IMR-90 (cell line): ENCODE measurements at regions not wholly inside any gene's neighbourhood (a gene's known extent, or its start where the extent isn't known, plus 50 kb on each side); places are given as distances from the start of the nearest gene placed in this dataset.

Experiments
- ATAC-seq: fragments of 200-7000 bp; cut with Tn5 transposase; 2 replicates; pipeline ENCODE4 v1.9.1; 2020; ENCODE audit warnings: low read depth, mild to moderate bottlenecking, moderate library complexity
- BruUV-seq: library from RNA; stranded (reverse); fragments of 400-500 nt; replicated peaks from 2 replicates; lab custom pipeline; 2021; lab: Mats Ljungman, UMichigan
- CTCF ChIA-PET: fragments of 300-600 bp; formaldehyde crosslinking; extraction: SDS; loops from one replicate; lab custom pipeline; 2021; ENCODE audit warnings: antibody characterized with exemption; lab: Yijun Ruan, JAX
- POLR2A ChIA-PET: fragments of 300-600 bp; sonication (Branson Sonifier 250); formaldehyde crosslinking; loops from one replicate; lab custom pipeline; 2022; ENCODE audit warnings: antibody characterized with exemption; ENCODE audit not compliant: unreplicated experiment; lab: Charles Lee
- DNase-seq: peaks from one replicate; pipeline ENCODE4 v3.0.0; 2013
- H2AFZ ChIP-seq: replicated peaks from 2 replicates; pipeline ENCODE3; 2013; ENCODE audit warnings: low read length, mild to moderate bottlenecking; ENCODE audit not compliant: poor library complexity
- H2AK5ac ChIP-seq: 2 replicates; pipeline ENCODE4 v1.6.1; 2013; ENCODE audit warnings: low read depth, low read length, inconsistent platforms
- H2AK9ac ChIP-seq: replicated peaks from 2 replicates; pipeline ENCODE3; 2013; ENCODE audit warnings: mild to moderate bottlenecking, low read depth, low read length, moderate library complexity; ENCODE audit not compliant: poor library complexity
- H2BK120ac ChIP-seq: 2 replicates; pipeline ENCODE4 v1.6.1; 2013; ENCODE audit warnings: low read depth, low read length, inconsistent platforms
- H2BK15ac ChIP-seq: 3 replicates; pipeline ENCODE4 v1.6.1; 2013; ENCODE audit warnings: low read depth, low read length, inconsistent platforms
- H2BK20ac ChIP-seq: 2 replicates; pipeline ENCODE4 v1.6.1; 2013; ENCODE audit warnings: low read depth, mild to moderate bottlenecking, inconsistent platforms, low read length, moderate library complexity
- H2BK5ac ChIP-seq: 2 replicates; pipeline ENCODE4 v1.6.1; 2013; ENCODE audit warnings: mild to moderate bottlenecking, low read depth, low read length, inconsistent platforms; ENCODE audit not compliant: poor library complexity, severe bottlenecking
- H3K14ac ChIP-seq: replicated peaks from 2 replicates; pipeline ENCODE4 v1.6.1; 2013; ENCODE audit warnings: low read depth, low read length, inconsistent platforms
- H3K18ac ChIP-seq: 2 replicates; pipeline ENCODE4 v1.6.1; 2013; ENCODE audit warnings: low read depth, low read length, control low read depth
- H3K23ac ChIP-seq: 2 replicates; pipeline ENCODE4 v1.6.1; 2013; ENCODE audit warnings: low read depth, low read length, inconsistent platforms
- H3K27ac ChIP-seq: 2 replicates; pipeline ENCODE4 v1.5.1; 2013; ENCODE audit warnings: mild to moderate bottlenecking, control low read depth, low read length; ENCODE audit not compliant: insufficient read depth
- H3K27me3 ChIP-seq: 2 replicates; pipeline ENCODE4 v1.6.1; 2013; ENCODE audit warnings: low read length; ENCODE audit not compliant: control insufficient read depth, insufficient read depth
- H3K36me3 ChIP-seq: 2 replicates; pipeline ENCODE4 v1.6.1; 2013; ENCODE audit warnings: low read length, mixed read lengths; ENCODE audit not compliant: control insufficient read depth, insufficient read depth
- H3K4ac ChIP-seq: 2 replicates; pipeline ENCODE4 v1.6.1; 2013; ENCODE audit warnings: low read depth, low read length, inconsistent platforms
- H3K4me1 ChIP-seq: 2 replicates; pipeline ENCODE4 v1.6.1; 2013; ENCODE audit warnings: low read length, mixed read lengths; ENCODE audit not compliant: control insufficient read depth, insufficient read depth
- H3K4me2 ChIP-seq: 2 replicates; pipeline ENCODE4 v1.6.1; 2013; ENCODE audit warnings: low read depth, mild to moderate bottlenecking, control low read depth, low read length, moderate library complexity
- H3K4me3 ChIP-seq: 2 replicates; pipeline ENCODE4 v1.5.1; 2013; ENCODE audit warnings: low read depth, mild to moderate bottlenecking, control low read depth, low read length, moderate library complexity; ENCODE audit not compliant: insufficient read depth
- H3K56ac ChIP-seq: 2 replicates; pipeline ENCODE4 v1.6.1; 2013; ENCODE audit warnings: low read length, inconsistent platforms; ENCODE audit not compliant: insufficient read depth; ENCODE audit errors: extremely low read depth
- H3K79me1 ChIP-seq, 2 experiments: 2 replicates each; pipeline ENCODE4 v1.6.1; 2013; ENCODE audit warnings: low read length in 2 of 2, inconsistent platforms in 1 of 2, low read depth in 1 of 2
- H3K9ac ChIP-seq: 2 replicates; pipeline ENCODE4 v1.6.1; 2013; ENCODE audit warnings: low read depth, low read length, control low read depth
- H3K9me1 ChIP-seq: 2 replicates; pipeline ENCODE4 v1.6.1; 2013; ENCODE audit warnings: low read length, inconsistent platforms; ENCODE audit not compliant: insufficient read depth
- H3K9me3 ChIP-seq: 2 replicates; pipeline ENCODE4 v1.6.1; 2013; ENCODE audit warnings: low read length; ENCODE audit not compliant: control insufficient read depth, insufficient read depth
- H4K20me1 ChIP-seq: 2 replicates; pipeline ENCODE4 v1.6.1; 2013; ENCODE audit warnings: low read length, inconsistent platforms; ENCODE audit not compliant: insufficient read depth
- H4K5ac ChIP-seq: 2 replicates; pipeline ENCODE4 v1.6.1; 2013; ENCODE audit warnings: mild to moderate bottlenecking, low read depth, low read length, control low read depth
- H4K8ac ChIP-seq, 2 experiments: 2 replicates each; pipeline ENCODE4 v1.6.1; 2013; ENCODE audit warnings: low read depth in 2 of 2, low read length in 2 of 2, control low read depth in 1 of 2, inconsistent platforms in 1 of 2
- H4K91ac ChIP-seq: 2 replicates; pipeline ENCODE4 v1.6.1; 2013; ENCODE audit warnings: low read depth, low read length, inconsistent platforms; ENCODE audit not compliant: insufficient read depth
- BHLHE40 ChIP-seq: fragments of 150-350 bp; IDR thresholded peaks from 2 replicates; pipeline ENCODE4 v1.6.1; 2016; ENCODE audit warnings: mild to moderate bottlenecking, low read depth, low read length
- CEBPB ChIP-seq: IDR thresholded peaks from 2 replicates; pipeline ENCODE4 v1.6.1; 2012; ENCODE audit warnings: low read depth, low read length, improper control_type of control experiment
- CHD1 ChIP-seq: IDR thresholded peaks from 2 replicates; pipeline ENCODE4 v1.6.1; 2012; ENCODE audit warnings: low read depth, low read length, improper control_type of control experiment
- FOS ChIP-seq: fragments of 150-350 bp; IDR thresholded peaks from 2 replicates; pipeline ENCODE4 v1.6.1; 2016; ENCODE audit warnings: low read depth, low read length
- MAFK ChIP-seq: IDR thresholded peaks from 2 replicates; pipeline ENCODE4 v1.6.1; 2012; ENCODE audit warnings: low read depth, low read length, improper control_type of control experiment
- MAZ ChIP-seq: IDR thresholded peaks from 2 replicates; pipeline ENCODE4 v1.6.1; 2012; ENCODE audit warnings: low read depth, mild to moderate bottlenecking, low read length, improper control_type of control experiment, moderate library complexity, borderline replicate concordance
- MXI1 ChIP-seq: IDR thresholded peaks from 2 replicates; pipeline ENCODE4 v1.6.1; 2012; ENCODE audit warnings: low read depth, mild to moderate bottlenecking, low read length, moderate library complexity, borderline replicate concordance
- NFE2L2 ChIP-seq: fragments of 150-350 bp; IDR thresholded peaks from 2 replicates; pipeline ENCODE4 v1.6.1; 2016; ENCODE audit warnings: low read depth, mild to moderate bottlenecking, low read length
- POLR2A ChIP-seq: IDR thresholded peaks from 2 replicates; pipeline ENCODE4 v1.6.1; 2012; ENCODE audit warnings: mild to moderate bottlenecking, low read depth, low read length
- RAD21 ChIP-seq: IDR thresholded peaks from 2 replicates; pipeline ENCODE4 v1.6.1; 2012; ENCODE audit warnings: low read length, improper control_type of control experiment
- RCOR1 ChIP-seq: IDR thresholded peaks from 2 replicates; pipeline ENCODE4 v1.6.1; 2012; ENCODE audit warnings: mild to moderate bottlenecking, low read length, improper control_type of control experiment; ENCODE audit not compliant: insufficient replicate concordance
- RFX5 ChIP-seq: IDR thresholded peaks from 2 replicates; pipeline ENCODE4 v1.8.0; 2012; ENCODE audit warnings: low read depth, mild to moderate bottlenecking, low read length, moderate library complexity
- SMC3 ChIP-seq: fragments of 150-350 bp; IDR thresholded peaks from 2 replicates; pipeline ENCODE4 v1.6.1; 2016; ENCODE audit warnings: low read depth, mild to moderate bottlenecking, antibody characterized with exemption, low read length, moderate library complexity
- WGBS, 2 experiments: methylation state at CpG; one replicate each; pipeline versions ENCODE4 v1.1.5 to v1.1.7; 2013; ENCODE audit warnings: missing lambda C conversion rate in 2 of 2; ENCODE audit not compliant: insufficient read length in 1 of 2; ENCODE audit errors: extremely low coverage in 2 of 2; 5-methylcytosine and 5-hydroxymethylcytosine counted together
- dilution Hi-C: fragments of 300-500 bp; cut with HindIII; formaldehyde crosslinking; loops from one replicate; pipeline ENCODE4 v1.14.3; 2018; ENCODE audit warnings: low sequenced_read_pairs; ENCODE audit not compliant: unreplicated experiment
- in situ Hi-C: fragments of 300-500 bp; cut with MboI; formaldehyde crosslinking; loops from 3 replicates; pipeline ENCODE4 v1.14.3; 2019; ENCODE audit warnings: low sequenced_read_pairs, inconsistent platforms, mixed read lengths
- intact Hi-C: fragments of 100-400 bp; cut with micrococcal nuclease; formaldehyde crosslinking; loops from 2 replicates; pipeline ENCODE4 v1.10.0; 2022
- TF ChIP-seq, protein P1 (sequence below): fragments of 150-350 bp; IDR thresholded peaks from 2 replicates; pipeline ENCODE4 v1.6.1; 2016; ENCODE audit warnings: low read depth, mild to moderate bottlenecking, low read length, moderate library complexity, borderline replicate concordance
- TF ChIP-seq, protein P2 (sequence below): fragments of 150-350 bp; IDR thresholded peaks from 2 replicates; pipeline ENCODE4 v1.6.1; 2017; ENCODE audit warnings: mild to moderate bottlenecking, antibody characterized with exemption, low read length, low read depth
- TF ChIP-seq, protein P3 (sequence below): conservative IDR thresholded peaks from 2 replicates; pipeline ENCODE4 v1.5.1; 2012; ENCODE audit warnings: mild to moderate bottlenecking, low read depth, low read length, improper control_type of control experiment

DNA sequence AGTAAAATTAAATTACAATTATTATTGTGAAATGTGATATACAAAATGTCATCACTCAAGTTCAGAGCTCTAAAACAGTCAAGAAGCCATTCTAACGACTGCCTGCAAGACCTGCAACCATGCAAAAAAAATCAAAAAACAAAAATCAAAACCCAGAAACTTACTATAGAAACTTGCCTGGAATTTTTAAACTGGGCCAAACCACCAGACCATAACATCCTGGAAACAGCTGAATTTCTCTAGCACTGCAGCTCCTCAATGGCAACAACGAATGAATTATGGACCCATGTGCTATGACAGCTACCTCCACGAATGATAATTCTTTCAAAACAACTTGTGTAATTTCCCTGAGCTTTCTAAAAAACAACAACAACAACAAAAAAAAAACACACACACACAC lies 130.0 kb upstream of the KCNMB2 start:
- POLR2A ChIA-PET = no interaction called here
- Histone ChIP-seq H3K4ac (no peak overlapping the region), H3K9me1 (no peaks in the 10 kb centered on the region), H3K4me1 (peaks cover 7% of the 10 kb centered on the region; the same call in 1 of the 2 replicates), H4K8ac (no peak overlapping the region), H2BK15ac (no peak overlapping the region), H4K5ac (no peak overlapping the region), H2AFZ (no peak overlapping the region), H3K27ac (no peak overlapping the region), H2BK120ac (no peak overlapping the region), H3K9ac (no peak overlapping the region), H3K4me3 (no peak overlapping the region), H4K91ac (no peak overlapping the region), H3K27me3 (no peaks in the 10 kb centered on the region; the same call in 1 of the 2 replicates), H2AK9ac (no peak overlapping the region), H3K36me3 (no peaks in the 10 kb centered on the region), H3K56ac (no peak overlapping the region), H2BK5ac (no peak overlapping the region), H3K9me3 (no peaks in the 10 kb centered on the region), H2BK20ac (no peak overlapping the region), H3K79me1 (no peaks in the 10 kb centered on the region), H3K18ac (no peak overlapping the region), H3K4me2 (no peak overlapping the region), H2AK5ac (no peak overlapping the region), H3K14ac (no peak overlapping the region), H3K23ac (no peak overlapping the region), H4K20me1 (no peaks in the 10 kb centered on the region)
- DNase-seq (no peak), ATAC-seq (no peak)
- dilution Hi-C loops (no loop called here), in situ Hi-C loops (no loop called here), intact Hi-C loops (no loop called here)
- CTCF ChIA-PET = interaction anchor here (0.7 to 1.8 kb wide), 2 partner anchors 10 to 30 kb away, joined by 3 to 5 read pairs; no protein-coding TSS in a partner anchor
- 63% methylated on average over 1 of the region's 3 CpGs; no CpG with 5 or more reads in 1 of the 2 experiments for WGBS, 2 experiments
- no TSS peak for BruUV-seq
- no peak for TF ChIP-seq RFX5
- TF ChIP-seq MAFK = no peak
- TF ChIP-seq BHLHE40 = no peak
- TF ChIP-seq FOS = no peak
- no peak for TF ChIP-seq RAD21
- TF ChIP-seq, protein P1, sequence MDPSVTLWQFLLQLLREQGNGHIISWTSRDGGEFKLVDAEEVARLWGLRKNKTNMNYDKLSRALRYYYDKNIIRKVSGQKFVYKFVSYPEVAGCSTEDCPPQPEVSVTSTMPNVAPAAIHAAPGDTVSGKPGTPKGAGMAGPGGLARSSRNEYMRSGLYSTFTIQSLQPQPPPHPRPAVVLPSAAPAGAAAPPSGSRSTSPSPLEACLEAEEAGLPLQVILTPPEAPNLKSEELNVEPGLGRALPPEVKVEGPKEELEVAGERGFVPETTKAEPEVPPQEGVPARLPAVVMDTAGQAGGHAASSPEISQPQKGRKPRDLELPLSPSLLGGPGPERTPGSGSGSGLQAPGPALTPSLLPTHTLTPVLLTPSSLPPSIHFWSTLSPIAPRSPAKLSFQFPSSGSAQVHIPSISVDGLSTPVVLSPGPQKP = no peak
- TF ChIP-seq MAZ = no peak
- no peak for TF ChIP-seq SMC3
- TF ChIP-seq POLR2A = no peak
- TF ChIP-seq, protein P2, sequence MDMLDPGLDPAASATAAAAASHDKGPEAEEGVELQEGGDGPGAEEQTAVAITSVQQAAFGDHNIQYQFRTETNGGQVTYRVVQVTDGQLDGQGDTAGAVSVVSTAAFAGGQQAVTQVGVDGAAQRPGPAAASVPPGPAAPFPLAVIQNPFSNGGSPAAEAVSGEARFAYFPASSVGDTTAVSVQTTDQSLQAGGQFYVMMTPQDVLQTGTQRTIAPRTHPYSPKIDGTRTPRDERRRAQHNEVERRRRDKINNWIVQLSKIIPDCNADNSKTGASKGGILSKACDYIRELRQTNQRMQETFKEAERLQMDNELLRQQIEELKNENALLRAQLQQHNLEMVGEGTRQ = no peak
- TF ChIP-seq NFE2L2 = no peak
- TF ChIP-seq, protein P3, sequence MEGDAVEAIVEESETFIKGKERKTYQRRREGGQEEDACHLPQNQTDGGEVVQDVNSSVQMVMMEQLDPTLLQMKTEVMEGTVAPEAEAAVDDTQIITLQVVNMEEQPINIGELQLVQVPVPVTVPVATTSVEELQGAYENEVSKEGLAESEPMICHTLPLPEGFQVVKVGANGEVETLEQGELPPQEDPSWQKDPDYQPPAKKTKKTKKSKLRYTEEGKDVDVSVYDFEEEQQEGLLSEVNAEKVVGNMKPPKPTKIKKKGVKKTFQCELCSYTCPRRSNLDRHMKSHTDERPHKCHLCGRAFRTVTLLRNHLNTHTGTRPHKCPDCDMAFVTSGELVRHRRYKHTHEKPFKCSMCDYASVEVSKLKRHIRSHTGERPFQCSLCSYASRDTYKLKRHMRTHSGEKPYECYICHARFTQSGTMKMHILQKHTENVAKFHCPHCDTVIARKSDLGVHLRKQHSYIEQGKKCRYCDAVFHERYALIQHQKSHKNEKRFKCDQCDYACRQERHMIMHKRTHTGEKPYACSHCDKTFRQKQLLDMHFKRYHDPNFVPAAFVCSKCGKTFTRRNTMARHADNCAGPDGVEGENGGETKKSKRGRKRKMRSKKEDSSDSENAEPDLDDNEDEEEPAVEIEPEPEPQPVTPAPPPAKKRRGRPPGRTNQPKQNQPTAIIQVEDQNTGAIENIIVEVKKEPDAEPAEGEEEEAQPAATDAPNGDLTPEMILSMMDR = no peak
- TF ChIP-seq CEBPB = no peak
- TF ChIP-seq RCOR1 = no peak
- TF ChIP-seq MXI1 = no peak
- TF ChIP-seq CHD1 = no peak
